ENCODE measurements at regions not wholly inside any gene's neighbourhood (a gene's known extent, or its start where the extent isn't known, plus 50 kb on each side); places are given as distances from the start of the nearest gene placed in this dataset.

GRCh38 chr2:16179701-16180416, 239.5 kb downstream of the MYCN start:
- no peak overlapping the region for H2AFZ ChIP-seq (ENCODE audit: low read length)

GRCh38 chr2:16178551-16179130, 238.3 kb downstream of the MYCN start:
- no peak for TF ChIP-seq EZH2 (IDR thresholded peaks at IDR 0.05; ENCODE audit: borderline replicate concordance, low read length)
- no peak for TF ChIP-seq CTCF (IDR thresholded peaks at IDR 0.05; ENCODE audit: low read length)
- no peak overlapping the region for H3K4me2 ChIP-seq (ENCODE audit: low read length)
- H3K27ac ChIP-seq (ENCODE audit: low read depth, low read length, poor library complexity, severe bottlenecking): no peak overlapping the region
- no peaks in the 10 kb centered on the region for H3K9me2 ChIP-seq (ENCODE audit: low read depth, low read length)
- H3K9me3 ChIP-seq (ENCODE audit: low read length): no peaks in the 10 kb centered on the region
- H3K4me1 ChIP-seq (ENCODE audit: insufficient read depth, low read length, severe bottlenecking): no peaks in the 10 kb centered on the region
- H4K20me1 ChIP-seq (ENCODE audit: insufficient read depth, low read length): no peaks in the 10 kb centered on the region
- H2AFZ ChIP-seq (ENCODE audit: low read length): no peak overlapping the region
- H3F3A ChIP-seq (ENCODE audit: insufficient read depth, low read length): no peaks in the 10 kb centered on the region
- no peaks in the 10 kb centered on the region for H3K27me3 ChIP-seq (ENCODE audit: insufficient read depth, low read length)
- no peak overlapping the region for H3K4me3 ChIP-seq (ENCODE audit: low read depth, low read length, poor library complexity, severe bottlenecking)
- H3K79me2 ChIP-seq (ENCODE audit: insufficient read depth, low read length): no peaks in the 10 kb centered on the region
- H3K36me3 ChIP-seq (ENCODE audit: insufficient read depth, low read length): no peaks in the 10 kb centered on the region
- H3K9ac ChIP-seq (ENCODE audit: low read length): no peak overlapping the region

More at GRCh38 chr2:16179701-16180416, 239.5 kb downstream of the MYCN start:
- Histone ChIP-seq H3K4me3 (ENCODE audit: low read depth, low read length, poor library complexity, severe bottlenecking) (no peak overlapping the region), H4K20me1 (ENCODE audit: insufficient read depth, low read length) (no peaks in the 10 kb centered on the region), H3K27ac (ENCODE audit: low read depth, low read length, poor library complexity, severe bottlenecking) (no peak overlapping the region), H3K4me2 (ENCODE audit: low read length) (no peak overlapping the region), H3K36me3 (ENCODE audit: insufficient read depth, low read length) (no peaks in the 10 kb centered on the region), H3K9ac (ENCODE audit: low read length) (no peak overlapping the region), H3K27me3 (ENCODE audit: insufficient read depth, low read length) (no peaks in the 10 kb centered on the region), H3K9me3 (ENCODE audit: low read length) (no peaks in the 10 kb centered on the region), H3F3A (ENCODE audit: insufficient read depth, low read length) (no peaks in the 10 kb centered on the region), H3K9me2 (ENCODE audit: low read depth, low read length) (no peaks in the 10 kb centered on the region), H3K4me1 (ENCODE audit: insufficient read depth, low read length, severe bottlenecking) (no peaks in the 10 kb centered on the region), H3K79me2 (ENCODE audit: insufficient read depth, low read length) (no peaks in the 10 kb centered on the region)
- TF ChIP-seq EZH2 (IDR thresholded peaks at IDR 0.05; ENCODE audit: borderline replicate concordance, low read length) (no peak), CTCF (IDR thresholded peaks at IDR 0.05; ENCODE audit: low read length) (no peak)

- Histone ChIP-seq H3K4me1 (ENCODE audit: insufficient read depth, low read length, severe bottlenecking) (no peaks in the 10 kb centered on the region), H3K79me2 (ENCODE audit: insufficient read depth, low read length) (no peaks in the 10 kb centered on the region), H3K9me3 (ENCODE audit: low read length) (no peaks in the 10 kb centered on the region), H4K20me1 (ENCODE audit: insufficient read depth, low read length) (no peaks in the 10 kb centered on the region), H2AFZ (ENCODE audit: low read length) (no peak overlapping the region), H3K9me2 (ENCODE audit: low read depth, low read length) (no peaks in the 10 kb centered on the region), H3K36me3 (ENCODE audit: insufficient read depth, low read length) (no peaks in the 10 kb centered on the region), H3K9ac (ENCODE audit: low read length) (no peak overlapping the region), H3K4me2 (ENCODE audit: low read length) (no peak overlapping the region), H3F3A (ENCODE audit: insufficient read depth, low read length) (no peaks in the 10 kb centered on the region), H3K27ac (ENCODE audit: low read depth, low read length, poor library complexity, severe bottlenecking) (no peak overlapping the region), H3K27me3 (ENCODE audit: insufficient read depth, low read length) (no peaks in the 10 kb centered on the region), H3K4me3 (ENCODE audit: low read depth, low read length, poor library complexity, severe bottlenecking) (no peak overlapping the region)
- TF ChIP-seq CTCF (IDR thresholded peaks at IDR 0.05; ENCODE audit: low read length): no peak
- TF ChIP-seq EZH2 (IDR thresholded peaks at IDR 0.05; ENCODE audit: borderline replicate concordance, low read length): no peak
Observed at GRCh38 chr2:16177671-16178180, 237.4 kb downstream of the MYCN start.
